DMS53 treated with DMSO at 0.1 percent for 48 hours (cell line): ENCODE measurements at regions not wholly inside any gene's neighbourhood (a gene's known extent, or its start where the extent isn't known, plus 50 kb on each side); places are given as distances from the start of the nearest gene placed in this dataset.
A peak's percentile ranks its signal among the peaks of the same experiment; 100 is the strongest.

Experiments used
- DNase-seq: peaks from one replicate; lab custom pipeline; 2025; ENCODE audit not compliant: unreplicated experiment; lab: John Stamatoyannopoulos, UW

DNA sequence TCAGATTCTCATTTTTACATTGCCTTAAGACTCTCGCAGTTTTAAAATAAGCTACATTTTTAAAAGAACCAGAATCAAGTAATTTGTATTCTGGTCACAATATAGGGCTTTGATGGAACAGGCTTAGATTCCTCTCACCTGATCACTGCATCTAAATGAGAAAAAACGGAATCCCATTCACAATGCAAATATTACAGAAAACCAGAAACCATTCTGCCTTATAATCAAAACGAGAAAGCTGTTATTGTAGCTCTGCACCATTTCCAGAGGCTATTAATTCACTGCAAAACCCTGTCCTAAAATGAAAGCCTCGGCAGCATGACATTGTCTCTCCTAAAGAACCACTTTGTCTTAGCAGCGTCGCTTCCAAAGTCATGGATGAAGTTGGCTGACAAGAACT lies 116.1 kb upstream of the ZNF366 start:
- DNase-seq = no peak

DNA sequence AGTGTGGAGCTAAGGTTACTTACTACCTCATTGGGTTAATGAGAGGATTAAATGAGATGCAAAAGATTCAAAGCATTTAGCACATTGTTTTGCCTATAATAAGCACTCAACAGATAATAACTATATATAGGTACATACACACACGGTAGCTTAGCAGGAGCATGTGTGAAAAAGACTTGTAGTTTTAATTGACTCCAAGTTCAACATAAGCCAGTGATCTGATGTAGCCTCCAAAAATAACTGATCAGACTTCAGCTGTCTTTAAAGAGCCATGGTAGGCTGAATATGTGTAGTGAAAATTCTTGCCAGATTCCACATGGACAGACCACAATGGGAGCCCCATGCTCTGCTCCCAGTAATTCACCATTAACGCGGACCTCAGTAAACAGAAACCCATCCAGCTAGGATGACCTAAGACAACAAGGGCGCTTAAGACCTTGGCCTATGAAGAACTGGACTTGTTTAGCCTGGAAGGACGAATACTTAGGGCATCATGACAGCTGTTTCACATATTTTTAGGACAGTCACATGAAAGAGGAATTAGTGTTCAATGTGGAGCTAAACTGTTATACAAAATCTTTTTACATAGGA lies 115.1 kb upstream of the ZNF366 start:
- DNase-seq = no peak

DNA sequence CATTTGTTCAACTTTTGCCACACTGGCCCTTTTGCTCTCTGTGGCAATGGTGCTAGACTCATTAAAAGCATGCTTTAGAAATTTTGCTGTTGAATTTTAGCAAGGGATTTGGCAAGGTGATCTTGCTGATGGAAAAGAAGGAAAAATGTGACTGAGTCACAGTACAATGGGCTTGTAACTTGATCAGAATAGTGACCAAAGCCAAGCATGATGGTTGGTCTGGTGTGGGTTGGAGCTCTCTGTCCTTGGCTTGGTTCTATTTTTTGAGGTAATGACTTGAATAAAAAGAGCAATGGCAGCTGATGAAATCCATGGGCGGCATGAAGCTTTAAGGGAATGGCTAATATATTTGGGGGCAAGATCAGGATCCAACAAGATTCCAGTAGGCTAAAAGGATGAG lies 114.4 kb upstream of the ZNF366 start:
- no peak for DNase-seq

DNA sequence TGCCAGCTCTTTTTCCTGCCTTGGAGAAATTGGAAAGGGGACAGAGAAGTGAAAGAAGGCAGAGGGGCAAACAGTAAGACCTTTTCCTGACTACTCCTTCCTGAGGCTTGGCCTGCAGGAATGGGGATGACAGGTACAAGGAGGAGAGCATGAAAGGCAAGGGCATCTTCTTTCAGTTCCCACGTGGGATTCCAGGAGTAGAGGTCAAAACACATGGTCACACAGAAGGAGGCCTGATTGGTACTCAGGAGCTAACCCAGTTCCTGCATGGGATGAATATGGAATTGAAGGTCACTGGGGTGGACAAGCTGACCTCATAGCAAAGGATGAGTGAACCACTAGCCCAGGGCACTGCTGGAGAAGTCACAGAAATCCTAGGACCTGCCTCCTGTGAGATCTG lies 112.5 kb upstream of the ZNF366 start:
- DNase-seq = no peak

DNA sequence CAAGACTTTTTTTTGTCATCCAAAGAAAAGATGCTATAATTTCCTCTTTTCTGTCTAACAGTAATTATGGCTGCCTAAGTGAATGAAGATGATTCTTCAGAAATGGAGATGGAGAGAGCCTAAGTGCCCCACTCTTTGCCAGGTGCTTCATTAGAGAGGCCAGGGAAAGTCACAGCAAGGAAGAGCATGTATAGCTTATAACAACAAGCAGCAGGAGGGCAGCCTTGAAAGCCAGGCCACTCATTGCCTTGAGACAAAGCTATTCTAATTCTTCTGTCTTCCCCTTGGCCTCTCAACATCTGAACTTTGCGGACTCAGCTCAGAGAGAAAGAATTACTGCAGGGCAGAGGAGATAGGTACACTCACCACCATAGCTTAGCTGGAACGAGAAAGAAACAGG lies 112.0 kb upstream of the ZNF366 start:
- no peak for DNase-seq

DNA sequence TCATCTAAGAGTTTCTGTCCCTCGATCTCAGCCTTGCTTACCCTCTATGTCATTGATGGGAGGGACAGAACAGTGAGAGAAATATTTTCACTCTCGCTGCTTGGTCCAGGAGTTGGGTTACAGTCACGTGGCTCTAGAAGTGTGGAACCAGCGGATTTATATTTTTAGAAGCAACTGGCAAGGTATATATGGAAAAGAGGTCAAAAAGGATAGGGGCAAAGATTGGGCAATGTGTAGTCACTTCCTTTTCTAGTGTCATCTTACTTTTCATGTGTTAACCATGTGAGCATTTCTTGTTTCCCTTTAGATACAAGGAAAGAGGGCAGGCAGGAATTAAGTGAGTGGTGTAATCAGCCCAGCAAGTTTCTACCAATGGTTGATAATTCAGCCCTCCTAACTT lies 111.5 kb upstream of the ZNF366 start:
- DNase-seq = no peak

DNA sequence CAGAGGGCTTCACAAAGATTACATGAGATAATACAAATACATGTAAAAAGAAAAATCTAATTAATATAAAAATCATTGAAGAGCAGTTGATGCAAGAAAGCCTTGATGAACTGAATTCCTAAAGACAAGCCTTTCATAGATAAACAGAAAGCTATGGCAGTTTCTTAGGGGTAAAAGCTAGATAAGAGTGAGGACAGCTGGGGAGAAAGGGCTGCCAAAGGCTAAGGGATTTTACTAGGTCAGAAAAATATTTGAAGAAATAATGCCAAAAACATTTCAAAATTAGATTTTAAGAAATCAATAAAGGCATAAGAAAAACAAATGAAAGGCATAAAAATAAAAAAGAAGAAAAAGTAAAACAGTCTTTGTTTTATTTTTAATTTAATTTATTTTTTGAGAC lies 107.9 kb upstream of the ZNF366 start:
- no peak for DNase-seq

DNA sequence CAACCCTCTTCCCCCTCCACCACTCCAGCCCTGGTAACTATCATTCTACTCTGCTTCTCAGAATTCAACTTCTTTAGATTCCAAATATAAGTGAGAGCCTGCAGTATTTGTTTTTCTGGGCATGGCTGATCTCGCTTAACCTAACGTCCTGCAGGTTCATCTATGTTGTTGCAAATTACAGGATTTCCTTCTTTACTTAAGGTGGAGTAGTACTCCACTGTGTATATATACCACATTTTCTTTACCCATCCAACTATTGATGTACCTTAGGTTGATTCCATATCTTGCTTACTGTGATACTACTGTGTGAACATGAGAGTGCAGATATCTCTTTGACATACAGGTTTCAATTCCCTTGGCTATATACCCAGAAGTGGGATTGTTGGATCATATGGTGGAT lies 106.3 kb upstream of the ZNF366 start:
- no peak for DNase-seq

DNA sequence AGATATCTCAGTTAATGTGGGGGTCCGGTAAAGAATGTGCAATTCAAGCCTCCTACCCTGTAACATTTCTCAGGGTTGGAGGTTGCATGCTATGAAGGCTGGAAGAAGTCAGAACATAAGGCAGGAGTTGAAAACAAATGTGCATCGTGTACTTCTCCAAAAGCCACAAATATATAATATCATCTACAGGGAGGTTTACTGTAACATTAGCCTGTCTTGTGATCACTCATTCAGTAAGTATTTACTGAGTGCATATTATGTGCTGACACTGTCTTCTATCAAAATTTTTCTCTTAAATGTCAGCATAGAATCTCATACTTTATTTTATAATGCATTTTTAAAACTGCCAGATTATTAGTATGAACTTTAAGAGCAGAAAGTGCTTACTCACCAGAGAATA lies 105.6 kb upstream of the ZNF366 start:
- no peak for DNase-seq

DNA sequence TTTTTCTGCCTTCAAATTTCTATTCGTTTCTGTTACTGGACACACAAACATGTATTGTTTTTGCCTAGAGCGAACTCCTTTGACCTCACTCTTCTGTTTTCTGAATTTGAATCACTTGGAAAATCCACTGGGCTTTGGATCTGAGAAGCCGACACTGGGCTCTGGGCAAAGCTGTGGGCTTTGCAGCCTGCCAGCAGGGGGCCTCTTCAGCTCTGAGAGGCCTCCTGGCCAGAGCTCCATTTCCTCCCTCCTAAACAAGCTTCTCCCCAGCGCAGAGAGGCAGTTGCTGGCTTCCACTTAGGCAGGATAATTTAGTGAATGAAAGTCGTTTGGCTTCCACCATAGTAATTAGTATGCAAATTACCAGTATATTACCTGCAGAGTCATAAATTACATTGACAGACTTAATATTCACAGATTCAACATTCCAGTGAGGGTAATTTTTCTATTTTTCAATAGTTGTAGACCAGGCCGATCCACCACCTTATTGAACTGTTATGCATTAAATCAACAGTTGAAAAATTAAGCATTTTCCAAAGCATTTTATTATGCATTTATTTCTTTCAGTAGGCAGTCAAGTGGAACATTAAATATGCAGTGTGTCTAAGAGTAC lies 104.0 kb upstream of the ZNF366 start:
- peak; percentile 69 for DNase-seq

DNA sequence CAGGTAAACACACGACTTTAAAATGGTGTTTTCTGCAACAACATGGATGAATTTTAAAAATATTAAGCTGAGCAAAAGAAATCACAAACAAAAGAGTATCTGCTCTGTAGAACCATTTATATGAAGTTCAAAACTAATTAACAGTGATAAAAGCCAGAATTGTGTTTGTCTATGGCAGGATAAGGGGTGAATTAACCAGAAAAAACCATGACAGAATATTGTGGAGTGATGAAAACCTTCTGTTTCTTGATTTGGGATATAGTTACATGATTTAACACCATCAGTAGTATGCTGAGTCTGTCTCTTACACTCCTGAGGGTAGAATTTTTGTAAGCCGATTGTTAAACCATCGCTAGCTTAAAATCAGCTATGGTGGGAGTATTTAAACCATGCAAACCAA lies 101.7 kb upstream of the ZNF366 start:
- no peak for DNase-seq

DNA sequence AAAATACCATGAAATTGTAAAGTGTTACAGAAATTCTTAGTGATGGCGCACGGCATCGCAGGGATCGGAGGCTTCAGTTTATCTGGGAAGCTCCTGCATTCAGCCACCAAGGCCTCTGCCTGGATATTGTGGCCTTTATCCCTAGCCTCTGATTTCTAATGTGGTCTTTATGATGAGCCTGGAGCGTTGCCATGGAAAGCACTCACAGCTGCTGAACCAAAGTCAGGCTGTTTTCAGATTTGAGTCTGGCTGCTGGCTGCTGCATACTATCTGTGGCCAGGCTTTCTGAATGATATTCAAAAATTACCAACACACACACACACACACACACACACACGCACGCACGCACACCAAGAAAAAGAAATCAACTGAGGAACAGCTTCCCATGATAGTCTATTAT lies 101.1 kb upstream of the ZNF366 start:
- DNase-seq = no peak

DNA sequence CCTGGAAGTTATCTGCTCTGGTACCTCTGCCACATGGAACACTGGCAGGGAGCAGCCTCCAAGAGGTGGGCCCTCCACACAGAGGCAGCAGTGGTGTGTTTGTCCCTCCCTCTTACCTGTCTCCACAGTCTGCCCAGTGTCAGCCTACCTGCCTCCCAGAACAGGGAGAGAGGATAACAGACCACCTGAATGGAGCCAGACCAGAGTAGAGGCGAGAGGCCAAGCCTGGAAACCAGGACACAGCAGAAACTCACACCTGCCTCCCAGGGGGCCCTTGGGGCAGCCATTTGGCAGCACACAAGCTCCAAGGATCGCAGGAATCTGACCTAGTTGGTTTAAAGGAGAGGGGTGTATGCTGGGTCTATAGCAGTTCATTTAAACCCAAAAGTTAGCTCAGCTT lies 100.2 kb upstream of the ZNF366 start:
- DNase-seq = no peak

DNA sequence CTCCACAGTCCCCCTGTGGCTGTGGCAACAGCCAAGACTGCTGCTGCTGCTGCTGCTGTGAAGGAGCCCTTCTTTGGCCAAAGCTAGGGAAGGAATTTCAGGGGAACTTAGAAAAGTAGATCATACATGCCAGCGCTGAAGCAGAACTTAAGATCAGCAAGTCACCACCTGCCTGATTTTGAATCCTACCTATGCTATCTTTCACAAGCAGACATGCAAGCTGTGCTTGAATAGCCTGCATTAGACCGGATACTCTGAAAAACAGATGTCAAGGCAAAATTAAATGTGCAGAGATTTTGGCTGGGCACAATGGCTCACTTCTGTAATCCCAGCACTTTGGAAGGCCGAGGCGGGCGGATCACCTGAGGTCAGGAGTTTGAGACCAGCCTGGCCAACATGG lies 99.3 kb upstream of the ZNF366 start:
- DNase-seq = no peak

DNA sequence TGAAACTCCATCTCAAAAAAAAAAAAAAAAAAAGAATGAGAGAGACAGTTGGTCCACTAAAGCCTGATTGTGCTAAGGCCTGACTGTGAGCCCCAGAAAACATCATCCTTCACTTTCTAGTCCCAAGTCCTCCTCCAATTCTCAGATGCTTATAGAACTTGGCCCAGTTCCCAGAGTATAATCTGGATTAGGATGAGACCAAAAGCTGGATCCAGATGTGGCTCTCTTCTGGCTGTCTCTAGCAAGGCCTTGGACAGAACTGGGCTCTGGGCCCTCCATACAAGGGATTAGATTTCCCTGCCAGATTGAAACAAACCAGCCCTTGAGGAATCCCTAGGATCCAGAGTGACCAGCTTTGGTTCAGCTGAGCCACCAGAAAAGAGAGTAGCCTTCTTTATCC lies 98.4 kb upstream of the ZNF366 start:
- no peak for DNase-seq

DNA sequence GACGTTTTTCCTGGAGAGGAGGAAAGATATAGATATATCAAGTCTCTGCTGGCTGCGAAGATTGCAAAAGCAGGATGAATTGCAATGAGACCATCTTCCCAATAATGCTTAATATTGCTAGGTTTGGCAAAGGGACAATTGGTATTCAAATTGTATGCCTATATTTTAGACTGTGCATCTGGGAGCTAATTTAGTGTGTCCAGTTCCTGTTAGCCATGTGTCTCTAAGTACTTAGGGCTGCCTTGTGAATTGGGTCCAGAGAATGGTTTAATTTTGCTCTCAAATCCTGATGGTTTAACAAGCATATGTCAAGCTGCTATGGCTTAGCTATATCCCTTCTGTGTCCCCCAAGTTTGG lies 97.6 kb upstream of the ZNF366 start:
- no peak for DNase-seq

DNA sequence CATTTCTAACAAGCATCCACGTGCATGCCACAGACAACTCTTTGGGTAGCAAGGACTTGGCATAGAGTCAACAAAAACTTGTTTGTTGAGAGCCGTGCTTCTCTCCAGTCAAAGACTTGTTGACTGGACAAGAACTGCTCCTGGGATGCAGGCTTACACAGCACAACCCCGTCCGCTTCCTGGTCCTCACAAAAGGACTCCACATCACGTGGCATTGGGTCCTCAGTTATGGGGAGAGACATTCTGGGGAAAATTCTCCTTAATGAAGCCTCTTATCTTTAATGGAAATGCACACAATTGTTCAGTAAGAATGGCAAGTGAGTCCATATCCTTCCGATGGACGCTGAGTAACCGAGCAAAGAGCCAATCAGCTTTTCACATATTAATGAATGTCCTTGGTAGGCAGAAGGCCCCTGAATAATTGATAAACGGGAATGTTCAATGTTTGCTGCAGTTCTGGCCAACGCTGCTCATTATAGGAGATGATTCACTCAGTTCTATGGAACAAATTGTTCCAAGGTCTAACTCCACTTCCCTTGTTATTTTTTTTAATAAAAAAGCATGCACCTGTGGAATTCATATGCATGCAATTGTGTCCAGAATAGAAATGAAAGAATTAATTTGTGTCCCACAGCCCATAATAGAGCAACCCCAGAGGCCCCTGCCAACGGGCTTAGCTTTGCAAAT lies 97.0 kb upstream of the ZNF366 start:
- DNase-seq = no peak

DNA sequence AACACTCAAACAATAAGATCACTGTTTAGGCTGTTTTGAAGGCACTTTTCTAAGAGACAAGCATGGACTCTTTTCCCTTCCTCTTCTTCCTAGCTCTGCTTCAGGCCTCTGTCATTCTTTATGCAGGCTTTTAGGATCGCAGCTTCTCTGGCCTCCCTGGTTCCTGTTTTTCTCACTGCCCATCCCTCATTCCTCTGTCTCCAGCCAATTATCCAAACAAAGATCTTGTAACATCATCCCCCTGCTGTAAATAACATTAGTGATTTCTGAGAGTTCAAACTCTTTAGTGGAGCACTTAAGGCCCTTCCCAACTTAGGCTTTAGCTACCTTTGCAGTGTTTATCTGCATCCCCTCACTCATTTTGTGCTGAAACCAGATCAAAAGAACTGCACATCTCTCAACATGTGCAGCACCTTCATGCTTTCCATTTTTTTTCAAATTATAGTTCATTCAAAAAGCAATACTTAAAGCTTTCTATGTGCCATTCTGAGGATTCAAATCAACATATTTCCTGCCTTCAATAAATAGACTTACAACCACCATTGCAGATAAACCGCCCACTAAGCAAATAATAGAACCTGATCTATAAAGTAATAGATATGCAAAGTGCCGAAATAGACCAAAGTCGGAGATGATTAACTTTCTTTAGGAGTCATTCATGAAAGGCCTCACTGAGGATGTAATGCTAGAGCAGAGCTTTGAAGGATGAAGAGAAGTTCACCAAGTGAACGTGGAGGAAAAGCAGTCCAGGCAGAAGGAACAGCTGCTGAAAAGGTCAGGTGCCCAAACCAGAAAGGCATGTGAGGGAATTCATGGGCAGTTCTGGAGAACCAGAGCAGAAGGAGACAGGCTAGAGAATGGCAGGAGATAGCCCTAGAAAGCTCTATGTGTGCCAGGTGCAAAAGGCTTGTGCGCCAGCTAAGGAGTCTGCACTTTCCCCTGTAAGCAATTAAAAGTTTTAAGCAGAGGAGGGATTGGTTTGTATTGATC lies 95.8 kb upstream of the ZNF366 start:
- DNase-seq = no peak

DNA sequence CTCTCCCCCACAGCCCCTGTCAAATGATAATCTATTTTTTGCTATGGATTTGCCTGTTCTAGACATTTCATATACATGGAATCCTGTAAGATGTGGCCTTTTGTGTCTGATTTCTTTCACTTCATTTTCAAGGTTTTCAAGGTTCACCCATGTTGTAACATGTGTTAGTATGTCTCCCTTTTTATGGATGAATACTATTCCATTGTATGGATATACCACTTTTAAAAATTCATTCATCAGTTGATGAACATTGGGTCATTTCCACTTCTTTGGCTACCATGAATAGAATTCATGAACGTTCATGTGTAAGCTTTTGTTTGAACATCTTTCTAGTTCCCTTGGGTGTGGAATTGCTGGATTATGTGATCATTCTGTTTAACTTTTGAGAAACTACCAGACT lies 94.7 kb upstream of the ZNF366 start:
- no peak for DNase-seq

DNA sequence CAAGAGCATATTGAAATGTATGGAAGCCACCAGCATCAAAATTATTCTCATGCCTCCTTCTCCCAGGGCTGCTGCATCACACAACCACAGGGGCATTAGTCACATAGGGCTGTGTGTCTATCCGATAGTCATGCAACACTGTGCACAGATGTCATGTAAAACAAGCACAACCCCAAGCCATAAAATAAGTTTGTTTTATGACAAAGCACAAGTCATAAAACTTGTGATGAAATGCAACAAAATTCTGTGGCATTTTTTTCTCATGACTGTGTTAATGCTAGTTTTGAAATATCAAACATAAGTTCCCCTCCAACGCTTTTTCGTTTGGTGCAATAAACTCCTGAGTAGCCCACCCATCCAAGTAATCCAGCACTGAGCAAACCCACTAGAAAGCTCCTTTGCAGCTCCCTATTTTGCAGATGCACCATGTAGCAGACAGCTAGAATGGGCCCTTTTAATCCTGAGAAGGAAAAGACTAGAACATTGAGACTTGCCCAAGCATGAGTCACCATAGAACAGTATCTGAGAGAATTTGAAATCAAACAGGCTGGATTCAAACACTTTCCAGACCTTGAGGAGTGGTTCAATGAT lies 93.3 kb upstream of the ZNF366 start:
- no peak for DNase-seq
